H9 (cell line): ENCODE measurements at regions not wholly inside any gene's neighbourhood (a gene's known extent, or its start where the extent isn't known, plus 50 kb on each side); places are given as distances from the start of the nearest gene placed in this dataset.
A peak's percentile ranks its signal among the peaks of the same experiment; 100 is the strongest.

Source experiments
- DNase-seq: peaks from one replicate; pipeline ENCODE4 v3.0.0-alpha.2; 2017
- H2AFZ ChIP-seq: one replicate; pipeline ENCODE4 v1.6.1; 2013; ENCODE audit warnings: mild to moderate bottlenecking, low read length, control low read depth, moderate library complexity
- H2AK5ac ChIP-seq: 2 replicates; pipeline ENCODE4 v1.6.1; 2013; ENCODE audit warnings: low read length, control low read depth, mixed read lengths; ENCODE audit not compliant: insufficient read length
- H2BK120ac ChIP-seq: one replicate; pipeline ENCODE4 v1.6.1; 2013; ENCODE audit warnings: low read depth, mild to moderate bottlenecking, low read length, control low read depth, inconsistent platforms; ENCODE audit not compliant: poor library complexity, severe bottlenecking
- H2BK12ac ChIP-seq: 2 replicates; pipeline ENCODE4 v1.6.1; 2013; ENCODE audit warnings: low read length, control low read depth, mixed read lengths, low read depth; ENCODE audit not compliant: insufficient read length
- H2BK15ac ChIP-seq: 2 replicates; pipeline ENCODE4 v1.6.1; 2013; ENCODE audit warnings: low read depth, low read length, control low read depth
- H2BK20ac ChIP-seq: one replicate; pipeline ENCODE4 v1.6.1; 2013; ENCODE audit warnings: low read depth, mild to moderate bottlenecking, low read length, control low read depth, inconsistent platforms; ENCODE audit not compliant: poor library complexity, severe bottlenecking
- H2BK5ac ChIP-seq: 2 replicates; pipeline ENCODE4 v1.6.1; 2013; ENCODE audit warnings: low read length, control low read depth, mixed read lengths; ENCODE audit not compliant: insufficient read length
- H3K14ac ChIP-seq: 2 replicates; pipeline ENCODE4 v1.6.1; 2013; ENCODE audit warnings: low read length, control low read depth; ENCODE audit not compliant: insufficient read depth
- H3K18ac ChIP-seq: 2 replicates; pipeline ENCODE4 v1.6.1; 2013; ENCODE audit warnings: low read depth, mild to moderate bottlenecking, mixed read lengths, low read length, control low read depth; ENCODE audit not compliant: insufficient read length
- H3K23ac ChIP-seq: 2 replicates; pipeline ENCODE4 v1.6.1; 2013; ENCODE audit warnings: low read length, control low read depth, mixed read lengths, low read depth; ENCODE audit not compliant: insufficient read length
- H3K23me2 ChIP-seq: 2 replicates; pipeline ENCODE4 v1.6.1; 2013; ENCODE audit warnings: low read depth, mild to moderate bottlenecking, mixed read lengths, low read length, control low read depth; ENCODE audit not compliant: insufficient read length, poor library complexity, severe bottlenecking
- H3K27ac ChIP-seq: 2 replicates; pipeline ENCODE4 v1.5.1; 2013; ENCODE audit warnings: low read length, control low read depth, mixed read lengths, low read depth; ENCODE audit not compliant: insufficient read length
- H3K27me3 ChIP-seq: 2 replicates; pipeline ENCODE4 v1.6.1; 2013; ENCODE audit warnings: low read length, control low read depth, inconsistent platforms; ENCODE audit not compliant: insufficient read depth
- H3K4ac ChIP-seq: 2 replicates; pipeline ENCODE4 v1.6.1; 2013; ENCODE audit warnings: low read depth, mild to moderate bottlenecking, control low read depth, inconsistent platforms, low read length, moderate library complexity
- H3K4me1 ChIP-seq: 2 replicates; pipeline ENCODE4 v1.6.1; 2013; ENCODE audit warnings: low read length, control low read depth, inconsistent platforms; ENCODE audit not compliant: insufficient read depth
- H3K4me2 ChIP-seq: 2 replicates; pipeline ENCODE4 v1.6.1; 2013; ENCODE audit warnings: low read length, control low read depth, mixed read lengths; ENCODE audit not compliant: insufficient read length, insufficient read depth
- H3K56ac ChIP-seq: 2 replicates; pipeline ENCODE4 v1.6.1; 2013; ENCODE audit warnings: low read depth, mild to moderate bottlenecking, mixed read lengths, low read length, control low read depth; ENCODE audit not compliant: insufficient read length
- H3K79me1 ChIP-seq: 2 replicates; pipeline ENCODE4 v1.6.1; 2013; ENCODE audit warnings: low read depth, mild to moderate bottlenecking, moderate library complexity, low read length, control low read depth, inconsistent platforms; ENCODE audit not compliant: insufficient read depth, poor library complexity, severe bottlenecking
- H3K79me2 ChIP-seq: 2 replicates; pipeline ENCODE4 v1.6.1; 2013; ENCODE audit warnings: low read length, control low read depth, inconsistent platforms; ENCODE audit not compliant: insufficient read depth
- H3K9ac ChIP-seq: 2 replicates; pipeline ENCODE4 v1.6.1; 2013; ENCODE audit warnings: low read length, control low read depth, mixed read lengths; ENCODE audit not compliant: insufficient read length; ENCODE audit errors: extremely low read depth
- H3K9me3 ChIP-seq: one replicate; pipeline ENCODE4 v1.6.1; 2013; ENCODE audit warnings: low read depth, low read length, inconsistent platforms; ENCODE audit not compliant: control insufficient read depth
- H3T11ph ChIP-seq: one replicate; pipeline ENCODE4 v1.6.1; 2013; ENCODE audit warnings: mild to moderate bottlenecking, low read length, control low read depth, inconsistent platforms
- H4K20me1 ChIP-seq: one replicate; pipeline ENCODE4 v1.6.1; 2013; ENCODE audit not compliant: control insufficient read depth, insufficient read length, insufficient read depth
- H4K5ac ChIP-seq: 2 replicates; pipeline ENCODE4 v1.6.1; 2013; ENCODE audit warnings: low read depth, mild to moderate bottlenecking, mixed read lengths, low read length, control low read depth; ENCODE audit not compliant: insufficient read length
- H4K8ac ChIP-seq: replicated peaks from 2 replicates; pipeline ENCODE4 v1.6.1; 2013; ENCODE audit warnings: low read length, control low read depth, mixed read lengths, low read depth; ENCODE audit not compliant: insufficient read length
- H4K91ac ChIP-seq: 2 replicates; pipeline ENCODE4 v1.6.1; 2013; ENCODE audit warnings: low read depth, mild to moderate bottlenecking, moderate library complexity, mixed read lengths, low read length, control low read depth; ENCODE audit not compliant: insufficient read length
- H3K27ac Mint-ChIP-seq, 3 experiments: 2 replicates in 2 of 3; 3 replicates in 1 of 3; pipeline ENCODE4 v1.8.0; 2020 to 2021; ENCODE audit warnings: mixed read lengths in 3 of 3, mild to moderate bottlenecking in 1 of 3, moderate library complexity in 1 of 3
- H3K27me3 Mint-ChIP-seq: 2 replicates; pipeline ENCODE4 v1.8.0; 2021; ENCODE audit warnings: low read depth, mild to moderate bottlenecking, moderate library complexity, mixed read lengths
- H3K36me3 Mint-ChIP-seq, 3 experiments: 2 replicates in 2 of 3; 3 replicates in 1 of 3; pipeline ENCODE4 v1.8.0; 2020 to 2021; ENCODE audit warnings: low read depth in 3 of 3, mixed read lengths in 3 of 3; ENCODE audit not compliant: insufficient read depth in 1 of 3
- H3K4me1 Mint-ChIP-seq, 2 experiments: 2 replicates each; pipeline ENCODE4 v1.8.0; 2020; ENCODE audit warnings: mixed read lengths in 2 of 2
- H3K4me3 Mint-ChIP-seq, 2 experiments: 2 replicates in 1 of 2; 3 replicates in 1 of 2; pipeline ENCODE4 v1.8.0; 2020 to 2021; ENCODE audit warnings: mild to moderate bottlenecking in 2 of 2, mixed read lengths in 2 of 2, moderate library complexity in 1 of 2
- H3K9me3 Mint-ChIP-seq, 2 experiments: 2 replicates in 1 of 2; 3 replicates in 1 of 2; pipeline ENCODE4 v1.8.0; 2020; ENCODE audit warnings: mild to moderate bottlenecking in 2 of 2, mixed read lengths in 2 of 2, moderate library complexity in 1 of 2
- CTCF ChIP-seq: fragments of 200-600 bp; sonication (generic); conservative IDR thresholded peaks from 3 replicates; pipeline ENCODE4 v1.8.0; 2021; ENCODE audit warnings: antibody characterized with exemption, mild to moderate bottlenecking
- WGBS: extraction: QIAGEN DNeasy Blood & Tissue Kit; methylation state at CpG from one replicate; pipeline ENCODE4 v1.1.7; 2013; ENCODE audit warnings: missing lambda C conversion rate, low lambda C conversion rate, mixed read lengths; ENCODE audit not compliant: insufficient read length; ENCODE audit errors: extremely low coverage; 5-methylcytosine and 5-hydroxymethylcytosine counted together

GRCh38 chr18:46320297-46320696, 216.1 kb downstream of the HAUS1 start:
- no peaks in the 10 kb centered on the region for H3K9me3 Mint-ChIP-seq
- no peak overlapping the region for H3T11ph ChIP-seq
- no peak overlapping the region for H4K91ac ChIP-seq
- no peaks in the 10 kb centered on the region; the same call in 1 of the 2 replicates for H3K27me3 Mint-ChIP-seq
- no peak overlapping the region for H2BK5ac ChIP-seq
- no peak overlapping the region for H3K18ac ChIP-seq
- no peak overlapping the region for H3K4me2 ChIP-seq
- no peaks in the 10 kb centered on the region for H3K23me2 ChIP-seq
- H3K9me3 ChIP-seq, result no peaks in the 10 kb centered on the region
- no peak overlapping the region for H3K4me3 Mint-ChIP-seq
- peaks cover 24 to 33% of the 10 kb centered on the region in 2 experiments for H3K4me1 Mint-ChIP-seq
- DNase-seq, result no peak
- peak; percentile 34; the same call in 2 of the 3 replicates for TF ChIP-seq CTCF
- H4K8ac ChIP-seq, result no peak overlapping the region
- H2BK15ac ChIP-seq, result no peak overlapping the region
- no peak overlapping the region for H2BK20ac ChIP-seq
- no peaks in the 10 kb centered on the region for H3K27me3 ChIP-seq
- no peaks in the 10 kb centered on the region for H3K79me2 ChIP-seq
- H3K4me1 ChIP-seq, result peaks cover 8% of the 10 kb centered on the region; the same call in 1 of the 2 replicates
- no peak overlapping the region for H3K14ac ChIP-seq
- no peak overlapping the region for H3K56ac ChIP-seq
- no peaks in the 10 kb centered on the region for H3K79me1 ChIP-seq
- H4K5ac ChIP-seq, result no peak overlapping the region
- H2AK5ac ChIP-seq, result no peak overlapping the region
- H3K23ac ChIP-seq, result no peak overlapping the region
- no peak overlapping the region for H3K27ac Mint-ChIP-seq
- H3K36me3 Mint-ChIP-seq, result no peaks in the 10 kb centered on the region
- no peak overlapping the region for H3K27ac ChIP-seq
- H2BK12ac ChIP-seq, result no peak overlapping the region
- no peak overlapping the region for H3K4ac ChIP-seq
- no peaks in the 10 kb centered on the region for H4K20me1 ChIP-seq
- H2BK120ac ChIP-seq, result no peak overlapping the region
- H2AFZ ChIP-seq, result no peak overlapping the region
- WGBS, result no CpG with 5 or more reads among the region's 4 CpGs
- no peak overlapping the region for H3K9ac ChIP-seq
